ENCODE measurements at regions not wholly inside any gene's neighbourhood (a gene's known extent, or its start where the extent isn't known, plus 50 kb on each side); places are given as distances from the start of the nearest gene placed in this dataset.

DNA sequence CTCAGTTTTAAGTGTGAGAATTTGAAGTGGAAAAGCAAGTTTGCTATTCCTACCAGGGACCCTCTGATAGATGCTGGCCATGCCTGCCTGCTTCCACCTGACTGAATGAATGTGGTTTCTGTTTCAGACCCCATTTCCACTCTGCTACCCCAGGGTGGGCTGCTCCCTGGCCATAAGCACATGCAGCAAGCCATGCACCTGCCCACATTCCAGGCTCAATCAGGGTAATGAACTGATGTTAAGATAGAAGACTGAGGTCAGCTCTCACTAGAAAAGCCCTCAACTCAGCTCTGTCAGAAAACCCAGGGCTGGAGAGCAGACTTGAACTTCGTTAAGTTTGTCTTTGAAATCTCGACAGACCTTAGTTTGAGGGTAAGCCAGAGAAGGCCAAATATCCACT is 333.9 kb downstream of the CYRIA start:
- Histone ChIP-seq H3K4me1 (ENCODE audit: insufficient read depth, low read length, severe bottlenecking) (no peaks in the 10 kb centered on the region), H3K4me2 (ENCODE audit: low read length) (no peak overlapping the region), H3K9ac (ENCODE audit: low read length) (no peak overlapping the region), H3K9me2 (ENCODE audit: low read depth, low read length) (no peaks in the 10 kb centered on the region), H3K79me2 (ENCODE audit: insufficient read depth, low read length) (no peaks in the 10 kb centered on the region), H3K36me3 (ENCODE audit: insufficient read depth, low read length) (no peaks in the 10 kb centered on the region), H3K27me3 (ENCODE audit: insufficient read depth, low read length) (no peaks in the 10 kb centered on the region), H2AFZ (ENCODE audit: low read length) (no peak overlapping the region), H3K27ac (ENCODE audit: low read depth, low read length, poor library complexity, severe bottlenecking) (no peak overlapping the region), H4K20me1 (ENCODE audit: insufficient read depth, low read length) (no peaks in the 10 kb centered on the region), H3K9me3 (ENCODE audit: low read length) (no peaks in the 10 kb centered on the region), H3K4me3 (ENCODE audit: low read depth, low read length, poor library complexity, severe bottlenecking) (no peak overlapping the region), H3F3A (ENCODE audit: insufficient read depth, low read length) (no peaks in the 10 kb centered on the region)
- TF ChIP-seq, protein P1, sequence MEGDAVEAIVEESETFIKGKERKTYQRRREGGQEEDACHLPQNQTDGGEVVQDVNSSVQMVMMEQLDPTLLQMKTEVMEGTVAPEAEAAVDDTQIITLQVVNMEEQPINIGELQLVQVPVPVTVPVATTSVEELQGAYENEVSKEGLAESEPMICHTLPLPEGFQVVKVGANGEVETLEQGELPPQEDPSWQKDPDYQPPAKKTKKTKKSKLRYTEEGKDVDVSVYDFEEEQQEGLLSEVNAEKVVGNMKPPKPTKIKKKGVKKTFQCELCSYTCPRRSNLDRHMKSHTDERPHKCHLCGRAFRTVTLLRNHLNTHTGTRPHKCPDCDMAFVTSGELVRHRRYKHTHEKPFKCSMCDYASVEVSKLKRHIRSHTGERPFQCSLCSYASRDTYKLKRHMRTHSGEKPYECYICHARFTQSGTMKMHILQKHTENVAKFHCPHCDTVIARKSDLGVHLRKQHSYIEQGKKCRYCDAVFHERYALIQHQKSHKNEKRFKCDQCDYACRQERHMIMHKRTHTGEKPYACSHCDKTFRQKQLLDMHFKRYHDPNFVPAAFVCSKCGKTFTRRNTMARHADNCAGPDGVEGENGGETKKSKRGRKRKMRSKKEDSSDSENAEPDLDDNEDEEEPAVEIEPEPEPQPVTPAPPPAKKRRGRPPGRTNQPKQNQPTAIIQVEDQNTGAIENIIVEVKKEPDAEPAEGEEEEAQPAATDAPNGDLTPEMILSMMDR (IDR thresholded peaks at IDR 0.05; ENCODE audit: low read length): no peak
- no peak for TF ChIP-seq EZH2 (IDR thresholded peaks at IDR 0.05; ENCODE audit: borderline replicate concordance, low read length)

DNA sequence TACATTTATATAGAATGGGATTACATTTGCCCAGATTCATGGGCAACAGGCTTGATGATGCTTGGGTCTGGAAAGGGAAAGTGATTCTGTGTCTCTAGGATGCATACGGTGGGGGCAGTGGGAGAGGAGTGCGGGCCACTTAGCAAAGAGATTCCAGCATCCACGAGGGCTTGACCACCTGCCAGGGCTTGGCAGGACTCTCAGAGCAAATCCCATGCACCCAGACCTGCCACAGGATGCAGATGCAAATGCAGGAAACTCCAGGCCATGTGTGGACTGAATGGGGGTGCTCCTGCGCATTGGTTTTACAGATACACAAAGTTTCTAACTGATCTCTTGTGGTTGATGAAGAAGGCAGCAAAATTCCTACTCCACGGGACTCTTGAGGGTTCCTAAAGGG is 334.7 kb downstream of the CYRIA start:
- H4K20me1 ChIP-seq (ENCODE audit: insufficient read depth, low read length): no peaks in the 10 kb centered on the region
- H3K4me2 ChIP-seq (ENCODE audit: low read length): no peak overlapping the region
- H3K4me3 ChIP-seq (ENCODE audit: low read depth, low read length, poor library complexity, severe bottlenecking): no peak overlapping the region
- H3K36me3 ChIP-seq (ENCODE audit: insufficient read depth, low read length): no peaks in the 10 kb centered on the region
- H3K9ac ChIP-seq (ENCODE audit: low read length): no peak overlapping the region
- no peaks in the 10 kb centered on the region for H3K9me2 ChIP-seq (ENCODE audit: low read depth, low read length)
- H2AFZ ChIP-seq (ENCODE audit: low read length): no peak overlapping the region
- no peaks in the 10 kb centered on the region for H3K79me2 ChIP-seq (ENCODE audit: insufficient read depth, low read length)
- TF ChIP-seq, protein P1 (IDR thresholded peaks at IDR 0.05; ENCODE audit: low read length): no peak
- TF ChIP-seq EZH2 (IDR thresholded peaks at IDR 0.05; ENCODE audit: borderline replicate concordance, low read length): no peak
- H3K27ac ChIP-seq (ENCODE audit: low read depth, low read length, poor library complexity, severe bottlenecking): no peak overlapping the region
- no peaks in the 10 kb centered on the region for H3K4me1 ChIP-seq (ENCODE audit: insufficient read depth, low read length, severe bottlenecking)
- no peaks in the 10 kb centered on the region for H3K27me3 ChIP-seq (ENCODE audit: insufficient read depth, low read length)
- no peaks in the 10 kb centered on the region for H3F3A ChIP-seq (ENCODE audit: insufficient read depth, low read length)
- no peaks in the 10 kb centered on the region for H3K9me3 ChIP-seq (ENCODE audit: low read length)

DNA sequence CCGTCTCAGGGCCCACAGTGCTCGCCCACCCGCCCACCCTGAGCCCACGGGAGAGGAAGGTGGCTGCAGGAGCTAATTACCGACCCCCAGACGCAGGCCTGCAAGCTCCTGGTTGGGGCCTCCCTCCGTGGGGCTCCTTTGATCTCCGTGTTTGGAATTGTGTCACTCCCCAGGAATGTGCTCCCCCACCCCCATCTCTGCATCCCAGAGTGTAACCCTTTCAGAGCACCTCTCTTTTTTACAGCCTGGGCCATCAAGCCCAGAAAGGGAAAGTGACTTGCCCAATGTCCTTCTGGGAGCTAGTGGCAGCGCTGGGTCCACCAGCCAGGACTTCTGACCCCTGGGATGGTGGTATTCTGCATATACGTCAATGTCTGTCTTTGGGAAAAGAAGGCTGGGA is 335.1 kb downstream of the CYRIA start:
- Histone ChIP-seq H3K79me2 (ENCODE audit: insufficient read depth, low read length) (no peaks in the 10 kb centered on the region), H3K9me2 (ENCODE audit: low read depth, low read length) (no peaks in the 10 kb centered on the region), H3K27me3 (ENCODE audit: insufficient read depth, low read length) (no peaks in the 10 kb centered on the region), H3F3A (ENCODE audit: insufficient read depth, low read length) (no peaks in the 10 kb centered on the region), H2AFZ (ENCODE audit: low read length) (no peak overlapping the region), H3K36me3 (ENCODE audit: insufficient read depth, low read length) (no peaks in the 10 kb centered on the region), H3K4me1 (ENCODE audit: insufficient read depth, low read length, severe bottlenecking) (no peaks in the 10 kb centered on the region), H3K9me3 (ENCODE audit: low read length) (no peaks in the 10 kb centered on the region), H3K4me3 (ENCODE audit: low read depth, low read length, poor library complexity, severe bottlenecking) (no peak overlapping the region), H3K9ac (ENCODE audit: low read length) (no peak overlapping the region), H3K27ac (ENCODE audit: low read depth, low read length, poor library complexity, severe bottlenecking) (no peak overlapping the region), H3K4me2 (ENCODE audit: low read length) (no peak overlapping the region), H4K20me1 (ENCODE audit: insufficient read depth, low read length) (no peaks in the 10 kb centered on the region)
- TF ChIP-seq, protein P1 (IDR thresholded peaks at IDR 0.05; ENCODE audit: low read length): no peak
- TF ChIP-seq EZH2 (IDR thresholded peaks at IDR 0.05; ENCODE audit: borderline replicate concordance, low read length): no peak
